KMS-11 (cell line): ENCODE measurements at regions not wholly inside any gene's neighbourhood (a gene's known extent, or its start where the extent isn't known, plus 50 kb on each side); places are given as distances from the start of the nearest gene placed in this dataset.

Experiments
- H2AFZ ChIP-seq: fragments of 200-600 bp; sonication (generic); 2 replicates; pipeline ENCODE4 v1.6.1; 2016; ENCODE audit warnings: antibody characterized with exemption, mixed run types, low read depth
- H3K27ac ChIP-seq: fragments of 200-600 bp; sonication (generic); 2 replicates; pipeline ENCODE4 v1.6.1; 2016; ENCODE audit warnings: mild to moderate bottlenecking, mixed run types
- H3K27me3 ChIP-seq: fragments of 200-600 bp; sonication (generic); 2 replicates; pipeline ENCODE4 v1.6.1; 2017; ENCODE audit warnings: mild to moderate bottlenecking, low read depth, mixed run types, moderate library complexity; ENCODE audit not compliant: insufficient read depth
- H3K36me3 ChIP-seq: fragments of 200-600 bp; sonication (generic); 2 replicates; pipeline ENCODE4 v1.6.1; 2017; ENCODE audit warnings: mild to moderate bottlenecking, mixed run types; ENCODE audit not compliant: insufficient read depth
- H3K4me1 ChIP-seq: fragments of 200-600 bp; sonication (generic); 2 replicates; pipeline ENCODE4 v1.6.1; 2016; ENCODE audit warnings: mild to moderate bottlenecking, low read depth, mixed run types; ENCODE audit not compliant: poor library complexity, severe bottlenecking
- H3K4me2 ChIP-seq: fragments of 200-600 bp; sonication (generic); 2 replicates; pipeline ENCODE4 v1.7.0; 2016; ENCODE audit warnings: mild to moderate bottlenecking, mixed run types
- H3K4me3 ChIP-seq: fragments of 200-600 bp; sonication (generic); IDR thresholded peaks from 2 replicates; pipeline ENCODE4 v1.6.1; 2017; ENCODE audit warnings: low read depth, low read length, mixed read lengths; ENCODE audit not compliant: insufficient read depth
- H3K79me2 ChIP-seq: fragments of 200-600 bp; sonication (generic); 2 replicates; pipeline ENCODE4 v1.6.1; 2016; ENCODE audit warnings: low read depth, mixed run types; ENCODE audit not compliant: insufficient read depth
- H3K9ac ChIP-seq: fragments of 200-600 bp; sonication (generic); 2 replicates; pipeline ENCODE4 v1.6.1; 2016; ENCODE audit warnings: mild to moderate bottlenecking, mixed run types
- H4K20me1 ChIP-seq: fragments of 200-600 bp; sonication (generic); 2 replicates; pipeline ENCODE4 v1.6.1; 2016; ENCODE audit warnings: mild to moderate bottlenecking, mixed run types; ENCODE audit not compliant: insufficient read depth
- CTCF ChIP-seq: fragments of 200-600 bp; sonication (generic); conservative IDR thresholded peaks from 2 replicates; pipeline ENCODE4 v1.6.1; 2017; ENCODE audit warnings: low read depth, mild to moderate bottlenecking, antibody characterized with exemption, low read length, moderate library complexity, mixed read lengths

GRCh38 chr20:58099956-58100730 lies 128.3 kb downstream of the ANKRD60 start:
- Histone ChIP-seq H3K79me2 (no peaks in the 10 kb centered on the region), H3K4me1 (no peaks in the 10 kb centered on the region), H3K4me2 (no peak overlapping the region), H3K9ac (no peak overlapping the region), H3K27ac (no peak overlapping the region), H3K27me3 (peaks cover 38% of the 10 kb centered on the region; the same call in 1 of the 2 replicates), H2AFZ (no peak overlapping the region), H3K4me3 (no peak overlapping the region), H4K20me1 (no peaks in the 10 kb centered on the region), H3K36me3 (no peaks in the 10 kb centered on the region)
- no peak for TF ChIP-seq CTCF

GRCh38 chr20:58099291-58099935 lies 129.0 kb downstream of the ANKRD60 start:
- Histone ChIP-seq H3K79me2 (no peaks in the 10 kb centered on the region), H3K27me3 (peaks cover 37% of the 10 kb centered on the region; the same call in 1 of the 2 replicates), H3K36me3 (no peaks in the 10 kb centered on the region), H3K4me3 (no peak overlapping the region), H3K9ac (no peak overlapping the region), H2AFZ (no peak overlapping the region), H4K20me1 (no peaks in the 10 kb centered on the region), H3K27ac (no peak overlapping the region), H3K4me1 (no peaks in the 10 kb centered on the region), H3K4me2 (no peak overlapping the region)
- TF ChIP-seq CTCF: no peak

GRCh38 chr20:58098571-58098970 lies 129.9 kb downstream of the ANKRD60 start:
- no peak overlapping the region for H3K4me3 ChIP-seq
- H3K4me1 ChIP-seq: no peaks in the 10 kb centered on the region
- no peaks in the 10 kb centered on the region for H3K79me2 ChIP-seq
- no peak overlapping the region for H3K4me2 ChIP-seq
- H3K36me3 ChIP-seq: no peaks in the 10 kb centered on the region
- TF ChIP-seq CTCF: no peak
- H3K27ac ChIP-seq: no peak overlapping the region
- peaks cover 28% of the 10 kb centered on the region; the same call in 1 of the 2 replicates for H3K27me3 ChIP-seq
- no peaks in the 10 kb centered on the region for H4K20me1 ChIP-seq
- H2AFZ ChIP-seq: no peak overlapping the region
- no peak overlapping the region for H3K9ac ChIP-seq

- Histone ChIP-seq H3K4me2 (no peak overlapping the region), H3K4me1 (no peaks in the 10 kb centered on the region), H3K79me2 (no peaks in the 10 kb centered on the region), H4K20me1 (no peaks in the 10 kb centered on the region), H3K36me3 (no peaks in the 10 kb centered on the region), H3K4me3 (no peak overlapping the region), H3K27ac (no peak overlapping the region), H2AFZ (no peak overlapping the region), H3K27me3 (peaks cover 26% of the 10 kb centered on the region; the same call in 1 of the 2 replicates), H3K9ac (no peak overlapping the region)
- no peak for TF ChIP-seq CTCF
These were observed 130.5 kb downstream of the ANKRD60 start for GRCh38 chr20:58097943-58098342.
